ENCODE measurements at regions not wholly inside any gene's neighbourhood (a gene's known extent, or its start where the extent isn't known, plus 50 kb on each side); places are given as distances from the start of the nearest gene placed in this dataset.

GRCh38 chr18:41131050-41131449 lies 824.0 kb upstream of the PIK3C3 start:
- no peak for TF ChIP-seq CTCF (IDR thresholded peaks at IDR 0.05)
- TF ChIP-seq EP300 (IDR thresholded peaks at IDR 0.05) = no peak

Data from ovary (tissue), 3 donors.